DMS153 treated with DMSO at 0.1 percent for 48 hours (cell line): ENCODE measurements at regions not wholly inside any gene's neighbourhood (a gene's known extent, or its start where the extent isn't known, plus 50 kb on each side); places are given as distances from the start of the nearest gene placed in this dataset.

Experiments used
- DNase-seq: peaks from one replicate; lab custom pipeline; 2025; ENCODE audit not compliant: unreplicated experiment; lab: John Stamatoyannopoulos, UW

GRCh38 chr2:104502901-104503300 is 351.0 kb upstream of the POU3F3 start:
- DNase-seq = no peak

- DNase-seq = peak; percentile 68
These were observed 349.4 kb upstream of the POU3F3 start for GRCh38 chr2:104504331-104505073.

GRCh38 chr2:104518256-104518655 is 335.7 kb upstream of the POU3F3 start:
- DNase-seq = no peak

GRCh38 chr2:104521247-104521646 is 332.7 kb upstream of the POU3F3 start:
- no peak for DNase-seq

GRCh38 chr2:104523921-104524320 is 330.0 kb upstream of the POU3F3 start:
- DNase-seq = no peak

DNA sequence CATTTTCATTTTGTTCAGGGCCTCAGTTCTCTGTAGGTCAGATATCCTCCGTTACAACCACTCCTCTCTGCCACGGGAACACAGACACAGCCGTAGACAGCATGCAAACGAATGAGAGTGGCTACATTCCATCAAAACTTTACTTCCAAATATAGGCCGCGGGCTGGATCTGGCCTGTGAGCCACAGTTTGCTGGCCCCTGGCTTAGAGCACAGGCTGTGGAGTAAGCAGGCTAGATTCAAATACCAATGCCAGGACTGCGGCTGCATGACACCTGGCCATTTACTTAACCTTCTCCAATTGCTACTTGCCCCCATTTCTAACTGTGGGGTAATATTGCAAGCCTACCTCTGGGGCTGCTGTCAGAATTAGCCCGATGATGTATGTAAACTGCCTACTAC is 325.8 kb upstream of the POU3F3 start:
- no peak for DNase-seq

DNA sequence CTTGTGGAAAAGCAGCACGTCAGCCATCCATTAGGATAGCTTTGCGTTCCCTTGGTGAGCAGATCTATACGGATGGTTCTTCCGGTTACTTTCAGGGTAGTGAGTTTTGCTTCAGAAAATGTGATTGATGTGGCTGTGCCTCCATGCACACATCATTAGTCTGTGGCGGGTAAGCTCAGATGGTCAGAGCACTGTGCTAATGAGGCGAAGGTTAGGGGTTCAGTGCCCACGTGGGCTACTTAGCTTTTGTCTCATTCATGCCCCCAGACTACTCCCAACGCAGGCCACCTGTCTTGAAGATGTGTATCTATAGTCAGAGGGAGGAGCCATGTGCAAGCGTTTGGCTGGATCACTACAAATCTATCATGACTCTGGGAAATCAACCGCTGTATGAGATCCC is 322.8 kb upstream of the POU3F3 start:
- no peak for DNase-seq

DNA sequence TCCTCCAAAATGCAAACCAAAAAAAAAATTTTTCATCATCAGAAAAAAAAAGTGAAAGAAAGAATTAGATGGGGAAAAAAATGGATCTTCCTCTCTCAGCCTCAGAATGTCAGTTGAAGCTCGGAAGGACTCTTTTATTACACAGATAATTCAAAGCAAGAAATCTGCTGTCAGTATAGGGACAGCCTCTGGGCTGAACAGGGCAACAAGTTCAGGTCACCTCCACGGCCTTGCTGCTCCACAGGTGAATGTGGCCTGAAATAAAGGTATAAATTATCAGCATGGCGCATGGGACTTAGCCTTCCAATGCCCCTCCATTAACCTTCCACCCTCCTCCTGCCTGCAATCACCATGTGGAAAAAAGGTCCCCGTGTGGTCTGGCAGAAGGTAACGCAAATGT is 316.8 kb upstream of the POU3F3 start:
- no peak for DNase-seq

GRCh38 chr2:104538077-104538476 is 315.8 kb upstream of the POU3F3 start:
- no peak for DNase-seq

DNA sequence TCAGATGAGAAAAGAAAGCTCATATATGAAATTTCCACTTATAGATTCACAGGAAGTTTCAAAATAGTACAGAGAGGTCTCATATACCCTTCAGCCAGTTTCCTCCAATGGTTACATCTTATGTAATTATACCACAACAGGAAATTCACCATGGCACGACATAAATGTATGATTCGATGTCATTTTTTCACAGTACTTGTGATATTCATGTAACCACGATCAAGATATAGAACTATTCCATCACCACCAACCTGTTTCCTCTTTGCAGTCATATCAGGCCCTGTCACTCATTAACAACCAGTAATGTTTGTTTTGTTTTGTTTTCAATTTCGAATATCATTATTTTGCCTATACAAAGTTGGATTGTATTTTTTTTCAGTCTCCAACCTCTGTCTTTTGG is 314.3 kb upstream of the POU3F3 start:
- no peak for DNase-seq

DNA sequence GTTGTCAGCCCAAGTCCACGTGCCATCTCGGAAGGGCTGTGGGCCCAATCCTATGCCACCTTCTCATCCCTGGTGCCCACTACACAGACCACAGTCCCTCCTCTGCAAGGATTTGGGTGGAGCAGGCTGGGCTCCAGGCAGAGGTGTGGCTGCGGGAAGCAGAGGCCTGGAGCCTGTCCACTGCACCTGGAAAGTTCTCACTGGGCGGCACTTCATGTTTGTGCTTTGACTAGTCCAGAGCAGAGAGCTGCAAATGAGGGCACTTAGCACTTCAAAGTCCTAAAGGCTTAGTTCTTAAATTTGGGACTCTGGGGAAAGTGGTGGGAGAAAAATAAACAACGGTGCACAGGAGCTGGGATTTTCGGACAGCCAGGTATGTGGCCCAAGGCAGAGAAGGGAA is 308.9 kb upstream of the POU3F3 start:
- no peak for DNase-seq

DNA sequence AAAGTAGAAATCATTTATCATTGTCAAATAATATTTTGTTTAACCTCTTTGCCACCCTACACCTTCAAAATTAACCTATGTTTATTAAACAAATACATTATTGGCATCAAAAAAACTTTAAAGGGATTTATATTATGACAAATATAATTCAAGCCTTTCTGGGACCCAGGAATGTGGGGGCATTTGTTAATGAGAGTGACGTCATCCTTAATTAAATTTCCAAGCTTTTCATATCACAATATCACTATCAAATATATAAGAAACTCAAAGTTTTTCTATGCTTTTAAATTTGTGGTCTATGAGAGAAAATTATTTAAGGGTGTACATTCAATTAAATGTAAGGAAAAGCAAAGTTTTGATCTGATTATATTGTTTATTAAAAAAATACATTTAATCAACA is 307.4 kb upstream of the POU3F3 start:
- no peak for DNase-seq

DNA sequence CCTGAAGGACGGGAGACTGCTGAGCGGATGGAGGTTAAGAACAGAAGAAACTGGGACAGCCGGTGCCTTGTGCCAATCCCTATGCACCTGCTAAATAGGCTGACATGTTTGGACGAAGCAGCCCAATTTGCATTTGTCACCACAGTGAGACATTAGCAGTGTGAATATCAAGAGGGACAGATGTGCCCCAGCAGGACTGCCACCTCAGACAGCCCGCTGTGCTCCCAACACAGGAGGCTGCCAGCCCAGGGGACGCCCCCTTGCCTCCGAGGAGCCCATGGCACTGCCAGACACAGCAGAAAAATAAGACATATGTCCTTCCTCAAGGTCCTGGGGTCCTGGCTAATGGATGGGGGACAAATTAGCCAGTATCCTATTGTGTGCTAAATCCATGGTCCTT is 306.7 kb upstream of the POU3F3 start:
- DNase-seq = no peak

- no peak for DNase-seq
These were observed 292.7 kb upstream of the POU3F3 start for GRCh38 chr2:104561251-104561650.

GRCh38 chr2:104562537-104562936 is 291.4 kb upstream of the POU3F3 start:
- DNase-seq = no peak

- DNase-seq = no peak
These were observed 290.4 kb upstream of the POU3F3 start for GRCh38 chr2:104563398-104563996.

DNA sequence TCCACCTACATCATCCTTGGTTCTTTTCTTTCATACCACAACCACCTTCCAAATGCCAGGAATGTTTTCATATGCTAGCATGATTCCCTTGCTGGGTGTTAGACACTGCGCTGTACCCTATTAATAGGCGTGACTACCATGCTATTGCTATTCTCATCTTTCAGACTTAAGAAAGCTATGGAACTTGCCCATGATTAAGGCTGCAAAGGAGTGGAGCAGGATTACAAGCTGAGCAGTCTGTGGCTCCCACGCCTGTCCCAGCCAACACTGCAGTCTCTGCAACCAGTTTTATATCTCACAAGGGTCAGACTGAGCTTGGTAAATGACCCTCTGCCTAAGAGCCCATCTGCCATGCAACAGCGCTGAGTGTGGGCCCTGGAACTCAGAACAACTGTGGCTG is 285.7 kb upstream of the POU3F3 start:
- no peak for DNase-seq

GRCh38 chr2:104570259-104570658 is 283.7 kb upstream of the POU3F3 start:
- DNase-seq = no peak

DNA sequence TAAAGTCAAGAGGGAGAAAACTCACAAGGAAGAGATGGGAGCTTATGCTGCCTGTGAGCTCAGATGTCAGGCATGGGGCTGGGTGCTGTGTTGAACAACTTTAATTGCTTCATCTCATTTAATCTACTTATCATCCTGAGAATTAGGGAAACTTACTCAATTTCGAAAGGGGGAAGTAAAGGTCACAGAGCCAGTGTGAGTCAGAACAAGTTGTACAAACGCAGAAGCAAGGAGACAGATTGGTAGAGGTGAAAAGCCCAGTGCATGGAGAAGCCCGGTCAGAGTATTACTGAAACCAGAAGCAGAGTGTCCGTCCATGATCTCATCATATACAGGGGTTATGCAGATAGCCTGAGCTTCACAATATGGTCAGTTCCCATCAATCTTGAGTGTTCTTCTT is 281.1 kb upstream of the POU3F3 start:
- no peak for DNase-seq

DNA sequence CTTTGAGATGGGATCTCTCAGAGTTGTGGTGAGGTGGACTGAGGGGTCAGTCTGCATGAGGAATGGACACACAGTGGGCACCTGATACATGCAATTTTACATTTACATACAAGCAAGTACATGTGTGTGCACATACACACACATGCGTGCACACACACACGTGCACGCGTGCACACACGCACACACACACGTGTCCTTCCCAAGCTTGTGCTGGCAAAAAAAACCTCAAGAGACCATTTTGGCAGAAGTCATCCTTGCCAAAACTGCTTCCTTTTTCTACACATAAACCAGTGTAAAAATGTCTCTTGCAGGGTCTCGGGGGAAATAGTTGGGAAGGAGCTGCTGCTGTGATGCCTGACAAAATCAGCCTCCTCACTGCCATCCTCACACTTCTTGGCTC is 279.5 kb upstream of the POU3F3 start:
- no peak for DNase-seq

DNA sequence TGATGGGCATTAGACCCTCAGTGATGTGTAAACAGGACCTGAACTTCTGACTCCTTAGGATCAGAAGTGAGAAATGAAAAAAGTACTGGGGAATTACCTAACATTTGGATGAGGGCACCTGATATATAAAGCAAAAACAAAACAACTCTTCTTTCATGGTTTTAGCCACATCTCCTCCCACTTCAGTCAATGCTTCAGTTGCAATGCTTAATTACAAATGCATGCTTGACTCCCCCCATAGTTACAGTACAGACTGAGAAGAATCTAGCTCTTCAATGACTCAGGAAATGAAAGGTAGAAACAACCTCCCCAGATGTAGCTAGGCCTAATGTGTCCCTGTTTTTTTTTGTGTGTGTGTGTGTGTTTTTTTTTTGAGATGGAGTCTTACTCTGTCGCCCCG is 276.8 kb upstream of the POU3F3 start:
- DNase-seq = no peak

DNA sequence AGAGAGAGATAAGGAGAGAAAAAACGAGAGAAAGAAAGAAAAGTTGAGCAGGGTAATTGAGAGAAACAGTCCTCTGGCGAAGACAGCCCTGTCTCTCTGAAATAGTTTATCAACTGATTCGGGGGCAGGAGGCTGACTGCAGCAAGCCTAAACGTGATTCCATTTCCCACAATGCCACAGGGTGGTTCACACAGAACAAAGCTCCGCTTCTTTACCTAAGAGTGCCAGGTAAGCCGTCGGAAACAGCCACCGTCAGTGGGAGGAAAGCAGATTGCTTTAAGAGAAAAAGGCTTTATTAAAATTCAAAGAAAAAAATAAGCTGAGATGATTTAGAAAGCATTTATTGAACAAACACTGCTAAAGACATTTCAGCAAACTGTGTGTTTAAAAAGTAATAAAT is 271.4 kb upstream of the POU3F3 start:
- DNase-seq = no peak

DNA sequence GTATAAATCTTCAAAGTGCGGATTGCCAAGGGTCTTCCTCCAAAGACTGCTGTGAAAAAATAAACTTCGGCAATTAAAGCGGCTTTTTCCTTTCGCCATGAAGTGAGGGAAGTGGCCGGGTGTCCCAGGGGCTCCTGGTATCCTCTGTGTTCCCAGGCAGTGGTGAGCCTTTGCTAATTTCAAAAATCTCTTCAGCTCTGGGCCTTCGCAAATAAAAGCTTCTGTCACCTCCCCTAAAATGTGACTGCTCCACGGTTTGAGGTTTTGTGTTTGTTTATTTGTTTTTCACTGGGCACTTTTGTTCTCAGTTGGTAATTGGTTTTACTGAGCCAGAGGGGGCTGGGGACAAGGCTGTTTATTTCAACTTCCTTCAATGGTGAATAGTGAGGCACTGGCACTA is 270.1 kb upstream of the POU3F3 start:
- DNase-seq = no peak
